GM19023 (cell line): ENCODE measurements at regions not wholly inside any gene's neighbourhood (a gene's known extent, or its start where the extent isn't known, plus 50 kb on each side); places are given as distances from the start of the nearest gene placed in this dataset.
"Not testable (repeated sequence)": the region's sequence is repeated elsewhere in the genome, so short reads cannot be mapped to it uniquely, and the experiment has no call there.

Experiments
- ATAC-seq: cut with Tn5 transposase; IDR thresholded peaks from one replicate; pipeline ENCODE4 v1.9.1; 2021; ENCODE audit warnings: mild to moderate bottlenecking, moderate library complexity; ENCODE audit not compliant: unreplicated experiment

- not testable (repeated sequence) for ATAC-seq
These were observed 260.9 kb upstream of the BTG1 start for GRCh38 chr12:92406404-92407070.

DNA sequence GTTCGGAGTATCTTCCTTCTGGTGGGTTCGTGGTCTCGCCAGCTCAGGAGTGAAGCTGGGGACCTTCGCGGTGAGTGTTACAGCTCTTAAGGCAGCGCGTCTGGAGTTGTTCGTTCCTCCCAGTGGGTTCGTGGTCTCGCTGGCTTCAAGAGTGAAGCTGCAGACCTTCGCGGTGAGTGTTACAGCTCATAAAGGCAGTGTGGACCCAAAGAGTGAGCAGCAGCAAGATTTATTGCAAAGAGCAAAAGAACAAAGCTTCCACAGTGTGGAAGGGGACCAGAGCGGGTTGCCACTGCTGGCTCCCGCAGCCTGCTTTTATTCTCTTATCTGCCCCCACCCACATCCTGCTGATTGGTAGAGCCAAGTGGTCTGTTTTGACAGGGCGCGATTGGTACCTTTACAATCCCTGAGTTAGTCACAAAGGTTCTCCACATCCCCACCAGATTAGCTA lies 260.2 kb upstream of the BTG1 start:
- not testable (repeated sequence) for ATAC-seq

DNA sequence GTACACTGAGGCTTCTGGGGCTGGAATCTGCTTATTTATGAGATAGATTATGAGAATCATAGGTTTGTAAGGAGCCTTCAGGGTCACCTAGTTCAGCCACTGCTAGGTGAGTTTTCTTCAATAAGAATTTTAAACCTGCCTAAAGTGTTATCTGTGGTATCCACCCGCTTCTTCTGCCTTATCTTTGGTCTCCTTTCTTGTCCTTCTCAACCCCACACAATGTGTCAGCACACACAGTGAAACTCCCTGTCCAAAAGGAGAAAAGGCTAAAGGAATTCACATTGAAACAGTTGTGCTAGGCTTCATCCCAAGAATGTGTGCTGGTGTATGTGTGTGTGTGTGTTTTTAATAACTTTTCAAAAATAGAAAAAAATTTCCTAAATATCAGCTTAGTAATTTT lies 259.3 kb upstream of the BTG1 start:
- no peak for ATAC-seq

GRCh38 chr12:92404259-92404894 lies 258.7 kb upstream of the BTG1 start:
- ATAC-seq = no peak

DNA sequence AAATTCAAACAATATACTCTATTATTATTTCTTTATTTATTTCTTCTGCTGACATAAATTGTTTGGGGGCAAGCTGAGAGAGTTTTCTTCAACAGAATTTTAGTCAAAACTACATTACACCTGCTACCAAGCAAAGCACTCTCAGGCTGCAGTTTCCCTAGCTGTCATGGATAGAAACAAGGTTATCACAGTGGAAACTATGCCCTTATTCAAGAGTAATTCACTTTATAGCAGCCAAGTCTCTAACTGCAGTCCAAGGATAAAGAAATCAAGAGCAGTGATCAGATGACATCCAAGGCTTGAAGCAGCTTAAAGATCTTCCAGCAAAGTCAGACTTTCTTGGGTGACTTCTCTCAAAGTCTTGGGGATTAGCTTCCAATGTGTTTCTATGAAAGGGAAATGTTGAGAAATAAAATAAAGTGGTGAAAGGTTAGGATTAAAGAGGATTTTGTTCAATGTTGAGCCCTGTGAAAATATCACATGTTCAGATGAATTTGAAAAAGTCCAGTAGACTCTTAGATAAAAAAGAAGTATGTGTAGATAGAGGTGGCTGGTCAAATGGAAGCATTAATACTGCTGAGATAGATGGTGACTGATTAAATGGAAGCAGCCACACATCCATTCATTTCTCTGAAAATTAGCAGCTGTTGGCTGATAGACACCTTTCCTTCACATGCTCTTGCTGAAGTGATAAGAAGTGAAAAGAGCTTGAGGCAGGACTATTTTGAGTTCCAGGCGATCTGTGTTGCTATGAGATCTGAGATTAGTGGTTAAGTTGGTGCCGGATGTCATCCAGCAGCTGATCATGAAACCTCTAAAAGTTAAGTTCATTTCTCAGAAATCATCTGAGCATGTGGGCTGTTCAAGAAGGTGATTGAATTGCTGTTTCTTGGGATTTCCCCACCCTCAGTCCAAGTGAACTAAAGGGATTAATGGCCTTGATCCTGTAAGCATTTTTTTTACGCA lies 257.8 kb upstream of the BTG1 start:
- ATAC-seq = peak; percentile 86

DNA sequence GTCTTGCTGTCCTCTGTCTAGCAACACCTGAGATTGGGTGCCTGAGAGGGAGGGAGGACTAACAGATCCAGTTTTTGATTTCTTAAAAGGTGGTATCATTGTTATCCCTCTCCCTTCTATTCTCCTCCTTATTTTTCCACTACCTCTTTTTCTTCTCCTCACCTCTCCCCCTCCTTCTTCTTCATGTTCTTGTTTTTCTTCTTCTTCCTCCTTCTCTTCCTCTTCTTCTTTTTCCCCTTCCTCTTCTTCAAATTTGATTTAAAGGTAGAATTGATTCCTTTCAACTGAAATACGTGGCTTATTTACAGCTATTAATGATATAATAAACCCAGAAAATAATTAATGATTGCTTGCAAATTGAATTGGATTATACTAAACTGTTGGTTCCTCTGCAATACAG lies 256.8 kb upstream of the BTG1 start:
- no peak for ATAC-seq

GRCh38 chr12:92400006-92400405 lies 254.4 kb upstream of the BTG1 start:
- ATAC-seq = peak; percentile 33

DNA sequence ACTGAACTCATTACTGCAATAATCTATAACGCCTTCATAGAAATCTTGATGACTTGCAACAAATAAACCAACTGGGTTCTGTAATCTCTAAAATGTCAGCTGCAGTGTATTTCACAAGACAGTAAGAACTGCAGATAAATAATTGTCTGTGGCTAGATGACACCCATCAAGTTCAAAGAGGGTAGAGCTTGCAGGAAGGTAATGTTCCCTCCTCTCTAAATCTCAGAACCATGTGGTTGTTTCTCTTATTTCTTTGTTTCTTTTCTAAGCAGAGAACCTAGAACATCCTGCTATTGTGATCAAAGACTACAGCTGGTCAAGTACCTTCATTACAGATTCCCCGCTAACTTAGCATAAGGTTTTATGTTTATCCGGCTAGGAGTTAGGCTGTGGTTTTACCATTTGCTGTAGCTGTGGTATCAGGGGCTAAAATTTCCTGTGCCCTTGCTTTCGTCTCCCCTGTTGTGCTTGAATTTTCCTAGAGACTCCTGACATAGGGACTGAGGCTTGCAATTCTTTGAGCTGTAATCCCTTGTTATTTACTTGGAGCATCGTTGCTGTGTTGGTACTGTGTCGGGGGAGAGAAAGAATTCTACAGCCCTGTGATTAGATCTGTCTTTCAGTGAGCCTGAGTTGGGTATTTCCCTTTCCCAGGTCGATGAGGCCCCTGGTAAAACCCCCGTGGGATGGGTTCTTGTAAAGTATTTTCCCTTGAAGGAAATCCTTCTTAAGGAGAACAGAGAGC lies 253.1 kb upstream of the BTG1 start:
- no peak for ATAC-seq

- ATAC-seq = no peak
These were observed 251.1 kb upstream of the BTG1 start for GRCh38 chr12:92396647-92397252.

- no peak for ATAC-seq
These were observed 249.7 kb upstream of the BTG1 start for GRCh38 chr12:92395322-92395721.

DNA sequence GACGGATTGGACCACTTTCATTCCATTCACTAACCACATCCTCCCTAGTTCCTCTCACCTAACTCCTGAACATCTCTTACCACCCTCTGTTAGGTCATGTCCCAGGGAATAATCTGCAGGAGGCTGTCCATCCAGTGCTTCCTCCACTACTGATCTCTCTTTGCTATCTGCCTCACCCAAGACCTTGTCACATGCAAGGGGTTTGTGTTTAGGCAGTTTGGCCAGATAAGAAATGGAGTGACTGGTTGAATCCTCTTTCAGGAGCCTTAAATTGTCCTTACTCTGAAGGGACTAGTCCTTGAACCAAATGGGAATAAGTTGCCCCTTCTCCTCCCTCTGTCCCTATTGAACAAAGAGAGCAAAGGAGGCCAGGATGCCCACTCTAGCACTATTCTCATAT lies 249.2 kb upstream of the BTG1 start:
- no peak for ATAC-seq

GRCh38 chr12:92393504-92393903 lies 247.9 kb upstream of the BTG1 start:
- ATAC-seq = no peak

DNA sequence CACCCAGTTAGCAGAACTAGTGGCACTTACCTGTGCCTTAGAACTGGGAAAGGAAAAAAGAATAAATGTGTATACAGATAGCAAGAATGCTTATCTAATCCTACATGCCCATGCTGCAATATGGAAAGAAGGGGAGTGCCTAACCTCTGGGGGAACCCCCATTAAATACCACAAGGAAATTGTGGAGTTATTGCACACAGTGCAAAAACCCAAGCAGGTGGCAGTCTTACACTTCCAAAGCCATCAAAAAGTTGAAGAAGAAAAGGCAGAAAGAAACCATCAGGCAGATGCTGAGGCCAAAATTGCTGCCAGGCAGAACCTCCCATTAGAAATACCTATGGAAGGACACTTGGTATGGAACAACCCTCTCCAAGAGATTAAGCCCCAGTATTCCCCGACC lies 246.1 kb upstream of the BTG1 start:
- not testable (repeated sequence) for ATAC-seq

GRCh38 chr12:92389466-92389865 lies 243.8 kb upstream of the BTG1 start:
- ATAC-seq = no peak

DNA sequence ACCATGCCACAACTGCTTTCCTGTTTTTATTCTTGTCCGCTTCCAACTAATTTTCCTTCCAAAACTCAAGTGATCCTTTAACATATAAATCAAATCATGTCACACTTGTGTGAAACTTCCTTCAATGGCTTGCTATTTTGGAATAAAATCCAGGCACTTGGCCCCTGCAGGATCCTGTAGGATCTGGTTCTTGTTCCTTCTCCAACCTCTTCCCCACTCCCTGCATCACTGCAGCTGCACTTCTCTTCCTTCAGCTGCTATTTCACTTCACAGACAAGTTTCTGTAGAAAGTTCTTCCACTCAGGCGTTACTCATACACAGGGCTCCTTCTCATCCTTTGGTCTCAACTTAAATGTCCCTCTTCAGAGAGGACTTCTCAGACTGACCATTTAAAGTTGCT lies 239.7 kb upstream of the BTG1 start:
- ATAC-seq = no peak

DNA sequence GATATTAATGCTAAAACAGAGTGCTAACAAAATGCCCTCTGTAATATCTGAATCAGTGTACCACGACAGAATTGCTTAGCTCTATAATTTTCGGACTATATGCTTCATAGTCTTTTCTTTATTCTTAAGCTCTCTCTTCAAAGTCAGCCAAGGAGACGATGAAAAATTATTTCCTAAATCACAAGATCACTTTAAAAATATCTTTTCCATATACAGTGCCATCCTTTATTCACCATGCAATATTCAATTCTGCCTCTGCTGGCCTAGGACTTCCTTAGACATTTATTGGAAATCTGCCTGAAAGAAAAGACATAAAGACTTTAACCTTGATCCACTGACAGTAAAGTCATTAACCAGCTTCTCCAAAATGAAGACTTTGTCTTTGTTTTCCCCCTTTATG lies 238.9 kb upstream of the BTG1 start:
- ATAC-seq = no peak

DNA sequence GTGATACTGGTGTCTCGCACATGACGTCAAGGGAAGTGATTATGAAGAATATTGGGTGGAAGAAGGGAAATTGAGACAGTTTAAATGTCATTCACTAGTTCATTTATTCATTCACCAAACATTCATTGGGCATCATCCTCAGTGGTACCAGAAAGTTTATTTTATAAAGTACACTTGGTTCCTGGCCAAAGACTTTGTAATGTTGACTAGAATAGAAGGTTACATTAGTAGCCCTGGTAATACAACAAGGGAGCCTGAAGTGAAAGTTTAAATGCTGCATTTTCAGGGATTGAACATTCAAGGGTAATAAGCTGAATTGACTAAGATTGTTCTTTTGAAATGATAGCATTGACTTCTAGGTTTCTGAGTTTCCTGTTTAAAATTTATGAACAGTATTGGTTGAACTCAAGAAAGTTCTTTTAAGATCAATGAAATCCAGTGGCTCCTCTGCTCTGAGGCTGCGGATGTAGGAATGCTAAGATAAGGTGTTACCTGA lies 236.8 kb upstream of the BTG1 start:
- ATAC-seq = no peak

DNA sequence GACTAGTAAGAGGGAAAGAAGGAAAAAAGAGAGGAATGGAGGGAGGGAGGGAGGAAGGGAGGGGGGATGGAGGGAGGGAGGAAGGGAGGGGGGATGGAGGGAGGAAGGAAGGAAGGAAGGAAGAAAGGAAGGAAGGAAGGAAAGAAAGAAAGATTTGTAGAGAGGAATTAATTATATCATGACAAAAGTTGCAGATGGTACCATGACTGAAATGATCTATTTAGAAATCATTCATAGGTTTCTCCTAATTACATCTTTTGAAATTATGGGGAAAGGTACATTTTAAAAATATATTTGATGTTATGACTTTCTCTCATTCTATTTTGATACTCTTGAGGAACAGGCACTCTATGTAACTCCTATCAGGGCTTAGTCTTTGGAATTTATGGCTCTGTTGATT lies 236.2 kb upstream of the BTG1 start:
- no peak for ATAC-seq

- ATAC-seq = no peak
These were observed 233.2 kb upstream of the BTG1 start for GRCh38 chr12:92378682-92379479.
